ENCODE measurements at regions not wholly inside any gene's neighbourhood (a gene's known extent, or its start where the extent isn't known, plus 50 kb on each side); places are given as distances from the start of the nearest gene placed in this dataset.

DNA sequence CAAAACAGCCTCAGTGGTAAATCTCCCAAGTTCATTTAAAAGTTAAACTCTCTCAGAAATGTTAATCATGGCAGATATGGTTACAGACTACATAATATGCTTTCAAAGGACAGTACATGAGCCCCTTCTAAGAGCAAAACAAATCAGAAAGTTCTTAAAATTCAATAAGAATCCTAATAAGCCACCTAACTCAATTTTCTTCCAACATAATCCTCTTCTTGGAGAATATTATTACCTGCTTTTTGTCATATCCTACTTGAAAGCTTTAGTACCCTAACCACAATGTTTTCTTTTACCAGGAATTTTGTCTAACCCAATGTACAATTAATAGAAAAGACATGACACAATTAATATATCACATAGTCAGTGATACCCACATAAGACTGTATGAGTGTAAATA is 236.5 kb upstream of the ATP2B1 start:
- peaks cover 9% of the 10 kb centered on the region for H3K27me3 ChIP-seq (ENCODE audit: low read depth)
- no peak for DNase-seq
- no peak overlapping the region for H3K27ac ChIP-seq (replicated peaks)
- H3K36me3 ChIP-seq: no peaks in the 10 kb centered on the region
- TF ChIP-seq, protein P1, sequence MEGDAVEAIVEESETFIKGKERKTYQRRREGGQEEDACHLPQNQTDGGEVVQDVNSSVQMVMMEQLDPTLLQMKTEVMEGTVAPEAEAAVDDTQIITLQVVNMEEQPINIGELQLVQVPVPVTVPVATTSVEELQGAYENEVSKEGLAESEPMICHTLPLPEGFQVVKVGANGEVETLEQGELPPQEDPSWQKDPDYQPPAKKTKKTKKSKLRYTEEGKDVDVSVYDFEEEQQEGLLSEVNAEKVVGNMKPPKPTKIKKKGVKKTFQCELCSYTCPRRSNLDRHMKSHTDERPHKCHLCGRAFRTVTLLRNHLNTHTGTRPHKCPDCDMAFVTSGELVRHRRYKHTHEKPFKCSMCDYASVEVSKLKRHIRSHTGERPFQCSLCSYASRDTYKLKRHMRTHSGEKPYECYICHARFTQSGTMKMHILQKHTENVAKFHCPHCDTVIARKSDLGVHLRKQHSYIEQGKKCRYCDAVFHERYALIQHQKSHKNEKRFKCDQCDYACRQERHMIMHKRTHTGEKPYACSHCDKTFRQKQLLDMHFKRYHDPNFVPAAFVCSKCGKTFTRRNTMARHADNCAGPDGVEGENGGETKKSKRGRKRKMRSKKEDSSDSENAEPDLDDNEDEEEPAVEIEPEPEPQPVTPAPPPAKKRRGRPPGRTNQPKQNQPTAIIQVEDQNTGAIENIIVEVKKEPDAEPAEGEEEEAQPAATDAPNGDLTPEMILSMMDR (IDR thresholded peaks at IDR 0.05; ENCODE audit: borderline replicate concordance): no peak
- no peaks in the 10 kb centered on the region for H3K9me3 ChIP-seq (replicated peaks)
- H3K4me3 ChIP-seq: no peak overlapping the region
- H3K4me1 ChIP-seq: peaks cover 24% of the 10 kb centered on the region
- intact Hi-C loops (cut with micrococcal nuclease): no loop called here

- no peak for DNase-seq
- Histone ChIP-seq H3K27ac (replicated peaks) (no peak overlapping the region), H3K9me3 (replicated peaks) (no peaks in the 10 kb centered on the region), H3K27me3 (ENCODE audit: low read depth) (peaks cover 7% of the 10 kb centered on the region), H3K4me1 (peaks cover 14% of the 10 kb centered on the region), H3K4me3 (no peak overlapping the region), H3K36me3 (no peaks in the 10 kb centered on the region)
- intact Hi-C loops (cut with micrococcal nuclease): no loop called here
- TF ChIP-seq, protein P1 (IDR thresholded peaks at IDR 0.05; ENCODE audit: borderline replicate concordance): no peak
These were observed 234.8 kb upstream of the ATP2B1 start for GRCh38 chr12:89943463-89943862.

GRCh38 chr12:89941436-89941835 is 232.8 kb upstream of the ATP2B1 start:
- H3K4me3 ChIP-seq: no peak overlapping the region
- TF ChIP-seq, protein P1 (IDR thresholded peaks at IDR 0.05; ENCODE audit: borderline replicate concordance): no peak
- no peak overlapping the region for H3K27ac ChIP-seq (replicated peaks)
- H3K36me3 ChIP-seq: no peaks in the 10 kb centered on the region
- H3K9me3 ChIP-seq (replicated peaks): no peaks in the 10 kb centered on the region
- no peak for DNase-seq
- intact Hi-C loops (cut with micrococcal nuclease): no loop called here
- H3K27me3 ChIP-seq (ENCODE audit: low read depth): no peaks in the 10 kb centered on the region
- H3K4me1 ChIP-seq: peaks cover 3% of the 10 kb centered on the region

GRCh38 chr12:89939522-89940215 is 231.0 kb upstream of the ATP2B1 start:
- TF ChIP-seq, protein P1 (IDR thresholded peaks at IDR 0.05; ENCODE audit: borderline replicate concordance): no peak
- Histone ChIP-seq H3K4me1 (peaks cover 6% of the 10 kb centered on the region), H3K27me3 (ENCODE audit: low read depth) (no peaks in the 10 kb centered on the region), H3K9me3 (replicated peaks) (no peaks in the 10 kb centered on the region), H3K27ac (replicated peaks) (no peak overlapping the region), H3K36me3 (no peaks in the 10 kb centered on the region), H3K4me3 (no peak overlapping the region)
- intact Hi-C loops (cut with micrococcal nuclease): no loop called here
- DNase-seq: no peak

- no peaks in the 10 kb centered on the region for H3K9me3 ChIP-seq (replicated peaks)
- H3K4me1 ChIP-seq: peaks cover 6% of the 10 kb centered on the region
- TF ChIP-seq, protein P1 (IDR thresholded peaks at IDR 0.05; ENCODE audit: borderline replicate concordance): no peak
- no peak overlapping the region for H3K27ac ChIP-seq (replicated peaks)
- intact Hi-C loops (cut with micrococcal nuclease): no loop called here
- H3K36me3 ChIP-seq: no peaks in the 10 kb centered on the region
- no peak for DNase-seq
- H3K27me3 ChIP-seq (ENCODE audit: low read depth): no peaks in the 10 kb centered on the region
- H3K4me3 ChIP-seq: no peak overlapping the region
These were observed 228.0 kb upstream of the ATP2B1 start for GRCh38 chr12:89936631-89937030.

Data from left ventricle myocardium inferior (tissue), 1 donor.